IPS-15b (cell line): ENCODE measurements at regions not wholly inside any gene's neighbourhood (a gene's known extent, or its start where the extent isn't known, plus 50 kb on each side); places are given as distances from the start of the nearest gene placed in this dataset.

Experiments used
- H3K27me3 ChIP-seq: one replicate; pipeline ENCODE4 v1.6.1; 2013; ENCODE audit warnings: low read length; ENCODE audit not compliant: control insufficient read depth, insufficient read depth
- H3K36me3 ChIP-seq: one replicate; pipeline ENCODE4 v1.6.1; 2013; ENCODE audit warnings: low read length; ENCODE audit not compliant: control insufficient read depth, insufficient read depth
- H3K4me1 ChIP-seq: one replicate; pipeline ENCODE4 v1.6.1; 2013; ENCODE audit warnings: mild to moderate bottlenecking, low read length; ENCODE audit not compliant: control insufficient read depth, insufficient read depth
- H3K4me3 ChIP-seq: one replicate; pipeline ENCODE4 v1.5.1; 2013; ENCODE audit warnings: low read depth, low read length
- H3K9ac ChIP-seq: one replicate; pipeline ENCODE4 v1.6.1; 2013; ENCODE audit warnings: low read depth, mild to moderate bottlenecking, low read length
- H3K9me3 ChIP-seq: one replicate; pipeline ENCODE4 v1.6.1; 2013; ENCODE audit warnings: mild to moderate bottlenecking, low read length; ENCODE audit not compliant: control insufficient read depth, insufficient read depth

GRCh38 chr5:22916393-22916792 is 63.2 kb upstream of the CDH12 start:
- Histone ChIP-seq H3K9me3 (no peaks in the 10 kb centered on the region), H3K36me3 (no peaks in the 10 kb centered on the region), H3K27me3 (no peaks in the 10 kb centered on the region), H3K4me3 (no peak overlapping the region), H3K9ac (no peak overlapping the region), H3K4me1 (peaks cover under 1% of the 10 kb centered on the region)

- Histone ChIP-seq H3K36me3 (no peaks in the 10 kb centered on the region), H3K4me3 (no peak overlapping the region), H3K4me1 (peaks cover 6% of the 10 kb centered on the region), H3K9ac (no peak overlapping the region), H3K9me3 (no peaks in the 10 kb centered on the region), H3K27me3 (no peaks in the 10 kb centered on the region)
Observed at GRCh38 chr5:22911019-22911418, 57.9 kb upstream of the CDH12 start.

GRCh38 chr5:22910523-22910922 is 57.4 kb upstream of the CDH12 start:
- Histone ChIP-seq H3K27me3 (no peaks in the 10 kb centered on the region), H3K4me1 (peaks cover 6% of the 10 kb centered on the region), H3K9me3 (no peaks in the 10 kb centered on the region), H3K4me3 (no peak overlapping the region), H3K36me3 (no peaks in the 10 kb centered on the region), H3K9ac (no peak overlapping the region)

- H3K4me1 ChIP-seq = peaks cover 6% of the 10 kb centered on the region
- H3K27me3 ChIP-seq = no peaks in the 10 kb centered on the region
- H3K9ac ChIP-seq = no peak overlapping the region
- H3K36me3 ChIP-seq = no peaks in the 10 kb centered on the region
- no peaks in the 10 kb centered on the region for H3K9me3 ChIP-seq
- H3K4me3 ChIP-seq = no peak overlapping the region
Observed at GRCh38 chr5:22908586-22908985, 55.4 kb upstream of the CDH12 start.

- Histone ChIP-seq H3K4me3 (no peak overlapping the region), H3K9ac (no peak overlapping the region), H3K4me1 (peaks cover 6% of the 10 kb centered on the region), H3K36me3 (no peaks in the 10 kb centered on the region), H3K27me3 (no peaks in the 10 kb centered on the region), H3K9me3 (no peaks in the 10 kb centered on the region)
Observed at GRCh38 chr5:22908129-22908528, 55.0 kb upstream of the CDH12 start.
